Urothelium cell line (cell line): ENCODE measurements at regions not wholly inside any gene's neighbourhood (a gene's known extent, or its start where the extent isn't known, plus 50 kb on each side); places are given as distances from the start of the nearest gene placed in this dataset.

Source experiments
- DNase-seq: peaks from one replicate; pipeline ENCODE4 v3.0.0; 2011; ENCODE audit warnings: low spot score, mixed read lengths
- FAIRE-seq: peaks from 2 replicates; lab custom pipeline; 2011; peaks lifted over from hg19 to GRCh38; lab: Jason Lieb, UNC

- DNase-seq (no peak), FAIRE-seq (no peak)
These were observed 132.7 kb downstream of the RDH14 start for GRCh38 chr2:18427762-18428161.

DNA sequence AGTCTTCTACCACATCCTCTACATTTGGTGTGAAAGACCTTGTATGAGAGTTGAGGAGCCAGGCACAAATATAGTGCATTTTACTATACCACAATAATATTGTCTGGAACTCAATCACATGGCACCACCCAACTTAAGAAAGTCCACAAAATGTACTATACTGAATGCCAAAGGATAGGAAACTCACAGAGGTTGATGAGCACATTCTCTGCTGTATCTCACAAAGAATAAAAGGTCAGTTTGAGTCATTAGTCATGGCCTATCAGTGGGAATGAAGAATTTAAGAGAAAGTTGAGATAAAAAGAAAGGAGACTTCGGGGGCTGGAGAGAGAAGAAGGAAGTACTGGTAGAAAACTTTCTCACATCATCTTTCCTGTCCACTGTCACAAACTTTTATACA, 134.3 kb downstream of the RDH14 start:
- DNase-seq (no peak), FAIRE-seq (no peak)

- FAIRE-seq (no peak), DNase-seq (no peak)
These were observed 135.2 kb downstream of the RDH14 start for GRCh38 chr2:18425210-18425703.

GRCh38 chr2:18423636-18424035, 136.8 kb downstream of the RDH14 start:
- FAIRE-seq (no peak), DNase-seq (no peak)

GRCh38 chr2:18422432-18423165, 137.9 kb downstream of the RDH14 start:
- FAIRE-seq (no peak), DNase-seq (no peak)

- DNase-seq: peak; percentile 72
These were observed 146.6 kb downstream of the RDH14 start for GRCh38 chr2:18413676-18414396.

GRCh38 chr2:18412980-18413675, 147.3 kb downstream of the RDH14 start:
- FAIRE-seq (no peak), DNase-seq (no peak)

More at GRCh38 chr2:18413676-18414396, 146.6 kb downstream of the RDH14 start:
- FAIRE-seq: no peak

- FAIRE-seq (no peak), DNase-seq (no peak)
These were observed 148.8 kb downstream of the RDH14 start for GRCh38 chr2:18411626-18412025.

- DNase-seq (no peak), FAIRE-seq (no peak)
These were observed 149.9 kb downstream of the RDH14 start for GRCh38 chr2:18410543-18410942.

DNA sequence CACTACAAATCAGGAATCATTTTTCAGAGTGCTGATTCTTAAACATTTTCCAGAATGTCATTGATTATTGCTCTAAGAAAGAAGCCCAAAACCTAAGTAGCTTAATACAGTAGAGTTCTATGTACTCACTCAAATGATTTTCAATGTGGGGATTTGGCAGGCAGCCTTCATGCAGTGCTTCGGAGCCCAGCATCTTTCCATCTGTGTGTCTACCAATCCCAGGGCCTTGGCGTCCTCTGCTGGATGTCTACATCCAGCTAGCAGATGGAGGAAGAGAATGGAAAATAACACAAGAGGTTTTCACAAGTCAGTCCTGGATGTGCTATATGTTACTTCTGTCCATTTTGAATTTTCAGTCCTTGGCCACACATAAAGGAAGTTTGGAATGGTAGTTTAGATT, 151.8 kb downstream of the RDH14 start:
- FAIRE-seq (no peak), DNase-seq (no peak)

GRCh38 chr2:18406219-18406618, 154.2 kb downstream of the RDH14 start:
- DNase-seq (no peak), FAIRE-seq (no peak)

GRCh38 chr2:18404708-18405107, 155.7 kb downstream of the RDH14 start:
- DNase-seq (no peak), FAIRE-seq (peak; percentile 5)

- FAIRE-seq (no peak), DNase-seq (no peak)
These were observed 156.4 kb downstream of the RDH14 start for GRCh38 chr2:18403921-18404522.

- no peak for DNase-seq
- no peak for FAIRE-seq
These were observed 157.6 kb downstream of the RDH14 start for GRCh38 chr2:18402831-18403230.

DNA sequence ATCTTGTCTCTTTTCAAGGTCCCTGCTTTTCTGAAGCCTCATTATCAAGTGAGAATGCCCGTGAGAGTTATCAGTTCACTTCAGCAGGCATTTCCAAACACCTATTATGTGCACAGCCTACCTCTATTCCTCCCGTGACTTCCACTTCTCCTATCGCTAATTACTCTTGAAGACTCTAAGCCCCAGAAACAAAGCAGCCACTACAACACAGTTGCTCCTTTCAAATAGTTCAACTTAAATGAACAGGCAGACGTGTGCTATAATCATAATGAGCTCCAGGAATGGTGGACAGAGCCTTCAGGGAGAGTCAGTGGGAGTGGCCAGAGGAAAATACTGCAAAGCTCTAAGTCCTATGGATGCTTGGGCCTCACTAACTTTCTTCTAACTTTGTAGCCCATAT, 159.0 kb downstream of the RDH14 start:
- FAIRE-seq (no peak), DNase-seq (no peak)

GRCh38 chr2:18399601-18400000, 160.9 kb downstream of the RDH14 start:
- DNase-seq: no peak
- peak; percentile 23 for FAIRE-seq

DNA sequence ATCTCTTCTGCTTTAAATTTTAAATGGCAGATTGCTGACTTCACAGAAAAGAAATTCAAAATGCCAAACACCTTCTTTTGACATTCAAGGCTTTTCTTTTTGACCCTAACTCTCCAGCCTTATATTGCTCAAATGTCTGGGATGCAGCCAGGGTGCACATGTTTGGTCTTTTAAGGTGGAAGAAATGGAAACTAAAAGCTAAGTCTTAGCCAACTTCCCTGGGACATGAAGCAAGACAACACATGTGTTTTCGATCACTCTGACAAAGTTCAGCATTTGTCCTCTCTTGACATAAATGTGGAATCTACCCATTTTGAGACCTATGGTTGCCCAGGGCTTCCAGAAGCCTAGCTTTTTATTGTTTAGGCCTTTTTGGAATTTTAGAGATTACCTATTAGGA, 161.6 kb downstream of the RDH14 start:
- FAIRE-seq (no peak), DNase-seq (no peak)

GRCh38 chr2:18396329-18397010, 164.0 kb downstream of the RDH14 start:
- peak; percentile 13 for FAIRE-seq

DNA sequence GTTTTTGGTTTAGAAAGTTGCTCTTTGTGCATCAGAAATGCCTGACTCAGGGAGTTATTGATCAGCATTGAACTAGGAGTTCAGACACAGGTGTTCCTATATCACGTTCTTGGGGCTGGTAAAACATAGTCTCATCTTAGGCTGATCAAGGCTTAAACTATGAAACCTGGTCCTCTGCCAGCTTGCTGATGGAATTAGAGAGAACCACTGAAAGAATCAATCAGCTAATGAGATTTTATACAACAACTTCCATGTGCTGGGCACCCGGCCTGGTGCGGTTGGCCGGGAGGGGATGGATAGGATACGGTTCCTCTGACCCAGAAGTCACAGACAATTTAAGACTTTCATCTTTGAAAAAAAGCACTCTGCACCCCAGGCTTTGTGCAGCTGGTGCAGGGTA, 164.9 kb downstream of the RDH14 start:
- FAIRE-seq (no peak), DNase-seq (no peak)

More at GRCh38 chr2:18396329-18397010, 164.0 kb downstream of the RDH14 start:
- DNase-seq: no peak

GRCh38 chr2:18387441-18388206, 172.8 kb downstream of the RDH14 start:
- DNase-seq (peak; percentile 75), FAIRE-seq (peak; percentile 84)
